ENCODE measurements at regions not wholly inside any gene's neighbourhood (a gene's known extent, or its start where the extent isn't known, plus 50 kb on each side); places are given as distances from the start of the nearest gene placed in this dataset.

DNA sequence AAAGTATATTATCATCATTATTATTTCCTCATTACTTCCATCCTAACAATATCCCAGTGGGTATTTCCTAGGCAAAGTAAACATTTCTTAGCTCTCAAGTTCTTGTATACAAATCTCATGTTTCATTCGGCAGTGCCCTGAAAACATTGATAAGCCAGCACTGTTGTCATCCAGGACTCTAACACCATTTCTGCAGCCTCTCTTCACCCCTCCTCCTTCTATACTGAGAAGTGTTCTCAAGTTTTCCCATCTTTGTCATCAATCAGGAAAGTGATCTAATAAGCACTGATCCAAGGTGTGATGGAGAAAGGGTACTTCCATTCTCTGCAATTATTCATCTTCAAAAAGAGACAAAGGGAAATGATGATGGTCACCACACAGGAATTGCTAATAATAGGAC is 168.4 kb upstream of the CCDC54 start:
- Histone ChIP-seq H3K27ac (ENCODE audit: low read depth, low read length) (no peak overlapping the region), H3K36me3 (ENCODE audit: control insufficient read depth, insufficient read depth, low read length) (no peaks in the 10 kb centered on the region), H3K9ac (ENCODE audit: extremely low read depth, low read length, poor library complexity, severe bottlenecking) (no peak overlapping the region), H3K4me1 (ENCODE audit: control insufficient read depth, insufficient read depth, low read length) (no peaks in the 10 kb centered on the region), H3K27me3 (ENCODE audit: control insufficient read depth, insufficient read depth, low read length, poor library complexity, severe bottlenecking) (no peaks in the 10 kb centered on the region), H3K4me3 (ENCODE audit: low read length) (no peak overlapping the region), H3K9me3 (ENCODE audit: control insufficient read depth, low read length) (no peaks in the 10 kb centered on the region)
- WGBS, 2 experiments (ENCODE audit: insufficient coverage in 1 of 2, insufficient read length in 1 of 2): 100% methylated on average over 1 of the region's 1 CpG; no CpG with 5 or more reads in 1 of the 2 experiments
- Mint-ChIP-seq H3K27ac (no peak overlapping the region), H3K27me3 (ENCODE audit: insufficient read depth) (no peaks in the 10 kb centered on the region), H3K9me3 (no peaks in the 10 kb centered on the region), H3K36me3 (ENCODE audit: low read depth) (no peaks in the 10 kb centered on the region), H3K4me1 (peaks cover 11% of the 10 kb centered on the region), H3K4me3 (no peak overlapping the region)
- TF ChIP-seq, protein P1, sequence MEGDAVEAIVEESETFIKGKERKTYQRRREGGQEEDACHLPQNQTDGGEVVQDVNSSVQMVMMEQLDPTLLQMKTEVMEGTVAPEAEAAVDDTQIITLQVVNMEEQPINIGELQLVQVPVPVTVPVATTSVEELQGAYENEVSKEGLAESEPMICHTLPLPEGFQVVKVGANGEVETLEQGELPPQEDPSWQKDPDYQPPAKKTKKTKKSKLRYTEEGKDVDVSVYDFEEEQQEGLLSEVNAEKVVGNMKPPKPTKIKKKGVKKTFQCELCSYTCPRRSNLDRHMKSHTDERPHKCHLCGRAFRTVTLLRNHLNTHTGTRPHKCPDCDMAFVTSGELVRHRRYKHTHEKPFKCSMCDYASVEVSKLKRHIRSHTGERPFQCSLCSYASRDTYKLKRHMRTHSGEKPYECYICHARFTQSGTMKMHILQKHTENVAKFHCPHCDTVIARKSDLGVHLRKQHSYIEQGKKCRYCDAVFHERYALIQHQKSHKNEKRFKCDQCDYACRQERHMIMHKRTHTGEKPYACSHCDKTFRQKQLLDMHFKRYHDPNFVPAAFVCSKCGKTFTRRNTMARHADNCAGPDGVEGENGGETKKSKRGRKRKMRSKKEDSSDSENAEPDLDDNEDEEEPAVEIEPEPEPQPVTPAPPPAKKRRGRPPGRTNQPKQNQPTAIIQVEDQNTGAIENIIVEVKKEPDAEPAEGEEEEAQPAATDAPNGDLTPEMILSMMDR (conservative IDR thresholded peaks at IDR 0.05): no peak
- DNase-seq: no peak

DNA sequence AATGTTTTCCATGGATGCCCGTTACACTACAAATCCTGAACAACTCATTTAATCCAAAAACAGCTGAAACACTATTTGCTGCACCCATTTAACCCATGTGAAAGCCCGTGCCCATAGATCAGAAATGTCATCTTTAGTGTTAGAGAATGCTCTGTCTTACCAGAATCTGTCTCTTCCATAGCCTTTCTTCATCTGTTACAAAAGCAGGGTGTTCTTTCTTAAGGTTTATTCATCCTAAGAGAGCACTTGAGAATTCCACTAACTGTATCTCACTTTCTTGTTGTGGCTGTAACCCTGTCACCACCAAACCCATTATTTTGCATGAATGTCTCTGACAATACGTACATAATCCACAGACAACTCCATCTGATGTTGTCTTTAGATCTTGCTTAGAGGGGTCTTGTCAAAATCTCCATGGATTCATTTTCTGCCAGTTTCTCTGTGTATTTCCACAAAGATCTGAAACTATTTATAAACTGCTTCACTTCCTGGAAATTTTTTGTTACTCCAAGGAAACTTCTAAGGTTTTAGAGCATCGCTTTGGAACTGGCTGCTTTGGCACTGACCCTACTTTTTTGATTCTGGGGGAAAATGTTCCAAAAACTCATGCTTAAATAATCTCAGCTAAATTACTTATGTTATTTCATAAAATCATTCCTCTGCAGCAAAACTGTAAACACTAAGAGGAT is 167.8 kb upstream of the CCDC54 start:
- H3K36me3 ChIP-seq (ENCODE audit: control insufficient read depth, insufficient read depth, low read length): no peaks in the 10 kb centered on the region
- TF ChIP-seq, protein P1 (conservative IDR thresholded peaks at IDR 0.05): no peak
- Mint-ChIP-seq H3K36me3 (ENCODE audit: low read depth) (no peaks in the 10 kb centered on the region), H3K4me1 (peaks cover 11% of the 10 kb centered on the region), H3K9me3 (no peaks in the 10 kb centered on the region), H3K27ac (no peak overlapping the region), H3K4me3 (no peak overlapping the region), H3K27me3 (ENCODE audit: insufficient read depth) (no peaks in the 10 kb centered on the region)
- no peaks in the 10 kb centered on the region for H3K9me3 ChIP-seq (ENCODE audit: control insufficient read depth, low read length)
- 91 to 93% methylated on average over 4 of the region's 4 CpGs for WGBS, 2 experiments (ENCODE audit: insufficient coverage in 1 of 2, insufficient read length in 1 of 2)
- no peak for DNase-seq
- H3K4me3 ChIP-seq (ENCODE audit: low read length): no peak overlapping the region
- no peak overlapping the region for H3K27ac ChIP-seq (ENCODE audit: low read depth, low read length)
- no peaks in the 10 kb centered on the region for H3K27me3 ChIP-seq (ENCODE audit: control insufficient read depth, insufficient read depth, low read length, poor library complexity, severe bottlenecking)
- no peak overlapping the region for H3K9ac ChIP-seq (ENCODE audit: extremely low read depth, low read length, poor library complexity, severe bottlenecking)
- H3K4me1 ChIP-seq (ENCODE audit: control insufficient read depth, insufficient read depth, low read length): no peaks in the 10 kb centered on the region

DNA sequence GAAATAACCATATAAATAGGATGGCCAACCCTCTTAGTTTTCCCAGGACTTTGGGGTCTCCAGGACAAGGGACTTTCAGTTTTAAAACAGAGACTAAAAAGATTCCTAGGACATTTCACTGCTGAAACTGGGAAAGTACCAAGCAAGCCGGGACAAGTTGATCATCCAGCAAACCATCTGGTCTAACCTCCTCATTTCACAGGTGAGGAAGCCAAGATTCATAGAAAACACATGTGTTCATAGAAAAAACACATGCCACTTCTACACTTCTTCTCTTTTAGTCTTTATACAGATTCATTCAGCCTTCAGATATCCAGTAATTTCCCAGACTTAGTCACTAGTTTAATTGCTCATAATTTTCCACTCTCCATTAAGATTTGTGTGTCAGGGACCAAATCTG is 165.6 kb upstream of the CCDC54 start:
- Histone ChIP-seq H3K9me3 (ENCODE audit: control insufficient read depth, low read length) (no peaks in the 10 kb centered on the region), H3K4me3 (ENCODE audit: low read length) (no peak overlapping the region), H3K36me3 (ENCODE audit: control insufficient read depth, insufficient read depth, low read length) (no peaks in the 10 kb centered on the region), H3K9ac (ENCODE audit: extremely low read depth, low read length, poor library complexity, severe bottlenecking) (no peak overlapping the region), H3K27ac (ENCODE audit: low read depth, low read length) (no peak overlapping the region), H3K27me3 (ENCODE audit: control insufficient read depth, insufficient read depth, low read length, poor library complexity, severe bottlenecking) (no peaks in the 10 kb centered on the region), H3K4me1 (ENCODE audit: control insufficient read depth, insufficient read depth, low read length) (no peaks in the 10 kb centered on the region)
- DNase-seq: no peak
- Mint-ChIP-seq H3K4me1 (peaks cover 11% of the 10 kb centered on the region), H3K4me3 (no peak overlapping the region), H3K9me3 (no peaks in the 10 kb centered on the region), H3K27me3 (ENCODE audit: insufficient read depth) (no peaks in the 10 kb centered on the region), H3K36me3 (ENCODE audit: low read depth) (no peaks in the 10 kb centered on the region), H3K27ac (no peak overlapping the region)
- WGBS, 2 experiments (ENCODE audit: insufficient coverage in 1 of 2, insufficient read length in 1 of 2): 100% methylated on average over 1 of the region's 1 CpG
- TF ChIP-seq, protein P1 (conservative IDR thresholded peaks at IDR 0.05): no peak

Data from endodermal cell (in vitro differentiated cells).